G401 (cell line): ENCODE measurements at regions not wholly inside any gene's neighbourhood (a gene's known extent, or its start where the extent isn't known, plus 50 kb on each side); places are given as distances from the start of the nearest gene placed in this dataset.

Experiments
- DNase-seq: peaks from one replicate; pipeline ENCODE4 v3.0.0-alpha.2; 2015; ENCODE audit warnings: low spot score
- in situ Hi-C: cut with HindIII; loops from 2 replicates; pipeline ENCODE4 v1.10.0; 2016; ENCODE audit warnings: low sequenced_read_pairs, mixed read lengths

DNA sequence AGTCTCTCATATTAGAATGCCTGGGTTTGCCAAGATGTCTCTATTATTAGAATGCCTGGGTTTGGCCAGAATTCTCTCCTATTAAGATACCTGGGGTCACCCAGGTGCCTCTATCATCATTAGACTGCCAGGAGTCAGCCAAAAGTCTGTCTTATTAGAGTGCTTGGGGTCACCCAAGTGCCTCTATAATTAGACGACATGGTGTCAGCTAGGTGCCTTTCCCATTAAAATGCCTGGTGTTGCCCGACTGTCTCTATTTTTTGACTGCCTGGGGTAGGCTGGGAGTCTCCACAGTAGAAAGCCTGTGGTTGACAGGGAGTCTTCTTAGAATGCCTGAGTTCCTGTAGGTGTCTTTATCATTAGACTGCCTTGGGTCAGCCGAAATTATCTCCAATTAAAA, 1536.6 kb downstream of the UQCRFS1 start:
- in situ Hi-C loops = no loop called here
- no peak for DNase-seq

DNA sequence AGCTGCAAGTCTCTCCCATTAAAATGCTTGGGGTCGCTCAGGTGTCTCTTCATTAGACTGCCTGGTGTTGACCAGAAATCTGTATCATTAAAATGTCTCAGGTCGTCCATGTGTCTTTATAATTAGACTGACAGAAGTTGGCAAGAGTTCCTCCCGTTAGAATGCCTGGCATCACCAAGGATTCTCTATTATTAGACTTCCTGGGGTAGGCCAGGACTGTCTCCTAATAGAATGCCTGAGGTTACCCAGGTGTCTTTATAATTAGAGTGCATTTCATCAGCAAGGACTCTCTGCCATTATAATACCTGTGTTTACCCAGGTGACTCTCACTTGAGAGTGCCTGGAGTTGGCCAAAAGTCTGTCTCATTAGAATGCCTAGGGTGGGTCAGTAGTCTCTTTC, 1537.2 kb downstream of the UQCRFS1 start:
- in situ Hi-C loops = no loop called here
- no peak for DNase-seq

DNA sequence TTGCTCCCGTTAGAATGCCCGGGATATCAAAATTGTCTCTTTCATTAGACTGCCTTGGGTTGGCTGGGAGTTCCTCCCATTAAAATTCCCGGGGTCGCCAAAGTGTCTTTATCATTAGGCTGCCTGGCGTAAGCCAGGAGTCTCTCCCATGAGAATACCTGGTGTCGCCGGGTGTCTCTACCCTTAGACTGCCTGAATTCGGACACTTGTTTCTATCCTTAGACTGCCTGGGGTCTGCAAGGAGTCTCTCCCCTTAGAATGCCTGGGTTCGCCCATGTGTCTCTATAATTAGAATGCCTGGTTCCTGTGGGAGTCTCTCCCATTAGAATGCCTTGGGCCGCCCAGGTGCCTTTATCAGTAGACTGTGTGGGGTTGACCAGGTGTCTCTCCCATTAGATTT, 1538.2 kb downstream of the UQCRFS1 start:
- DNase-seq = no peak
- in situ Hi-C loops = no loop called here

DNA sequence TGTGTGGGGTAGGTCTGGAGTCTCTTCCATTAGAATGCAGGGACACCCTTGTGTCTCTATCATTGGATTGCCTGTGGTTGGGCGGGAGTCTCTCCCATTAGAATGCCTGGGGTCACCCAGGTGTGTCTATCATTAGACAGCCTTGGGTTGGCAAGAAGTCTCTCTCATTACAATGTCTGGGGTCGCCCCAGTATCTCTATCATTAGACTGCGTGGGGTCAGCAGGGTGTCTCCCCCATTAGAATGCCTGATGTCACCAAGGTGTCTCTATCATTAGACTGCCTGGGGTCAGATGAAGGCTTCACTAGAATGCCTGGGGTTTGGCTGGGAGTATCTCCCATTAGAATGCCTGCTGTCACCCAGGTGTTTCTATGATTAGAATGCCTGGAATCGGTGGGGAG, 1539.0 kb downstream of the UQCRFS1 start:
- in situ Hi-C loops = no loop called here
- no peak for DNase-seq

DNA sequence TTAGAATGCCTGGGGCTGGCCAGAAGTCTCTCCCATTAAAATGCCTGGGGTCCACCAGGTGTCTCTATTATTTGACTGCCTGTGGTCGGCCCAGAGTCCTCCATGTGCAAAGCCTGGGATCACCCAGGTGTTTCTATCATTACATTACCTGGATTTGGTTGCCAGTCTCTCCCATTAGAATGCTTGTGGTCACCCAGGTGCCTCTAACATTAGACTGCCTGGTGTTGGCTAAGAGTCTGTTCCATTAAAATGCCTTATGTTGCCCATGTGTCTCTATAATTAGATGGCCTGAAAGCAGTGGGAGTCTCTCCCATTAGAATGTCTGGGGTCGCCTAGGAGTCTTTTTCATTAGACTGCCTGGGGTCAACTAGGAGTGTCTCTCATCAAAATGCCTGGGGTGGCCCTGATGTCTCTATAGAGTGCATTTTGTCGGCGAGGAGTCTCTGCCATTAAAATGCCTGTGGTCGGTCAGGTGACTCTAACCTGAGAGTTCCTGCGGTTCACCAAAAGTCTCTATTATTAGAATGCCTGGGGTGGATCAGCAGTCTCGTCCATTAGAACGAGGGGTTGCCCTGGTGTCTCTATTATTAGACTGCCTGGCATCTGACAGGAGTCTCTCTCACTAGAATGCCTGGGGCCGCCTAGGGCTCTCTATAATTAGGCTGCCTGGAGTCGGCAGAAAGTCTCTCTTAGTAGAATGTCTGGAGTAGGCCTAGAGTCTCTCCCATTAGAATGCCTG, 1540.5 kb downstream of the UQCRFS1 start:
- no peak for DNase-seq
- in situ Hi-C loops = no loop called here

DNA sequence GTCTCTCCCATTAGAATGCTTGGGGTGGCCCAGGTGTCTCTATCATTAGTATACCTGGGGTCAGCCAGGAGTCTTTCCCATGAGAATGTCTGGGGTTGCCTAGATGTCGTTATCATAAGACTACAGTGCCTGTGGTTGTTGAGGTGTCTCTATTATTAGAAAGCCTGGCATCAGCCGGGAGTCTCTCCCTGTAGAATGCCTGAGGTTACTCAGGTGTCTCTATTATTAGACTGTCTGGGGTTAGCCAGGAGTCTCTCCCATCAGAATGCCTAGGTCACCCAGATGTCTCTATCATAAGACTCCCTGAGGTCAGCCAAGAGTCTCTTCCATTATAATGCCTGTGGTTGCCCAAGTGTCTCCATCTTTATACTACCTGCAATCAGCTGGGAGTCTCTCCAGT, 1541.1 kb downstream of the UQCRFS1 start:
- in situ Hi-C loops = no loop called here
- no peak for DNase-seq

DNA sequence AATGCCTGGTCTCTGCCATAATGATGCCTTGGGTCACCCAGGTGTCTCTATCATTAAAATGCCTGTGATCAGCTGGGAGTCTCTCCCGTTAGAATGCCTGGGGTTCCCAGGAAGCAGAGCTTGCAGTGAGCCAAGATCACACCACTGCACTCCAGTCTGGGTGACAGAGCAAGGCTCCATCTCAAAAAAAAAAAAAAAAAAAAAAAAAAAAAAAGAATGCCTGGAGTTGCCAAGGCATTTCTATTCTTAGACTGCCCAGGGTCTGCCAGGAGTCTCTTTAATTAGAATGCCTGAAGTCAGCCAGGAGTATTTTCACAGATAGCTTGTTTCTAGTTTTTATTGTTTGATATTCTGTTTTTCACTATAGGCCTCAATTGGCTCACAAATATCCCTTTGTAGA, 1552.5 kb downstream of the UQCRFS1 start:
- no peak for DNase-seq
- in situ Hi-C loops = no loop called here

DNA sequence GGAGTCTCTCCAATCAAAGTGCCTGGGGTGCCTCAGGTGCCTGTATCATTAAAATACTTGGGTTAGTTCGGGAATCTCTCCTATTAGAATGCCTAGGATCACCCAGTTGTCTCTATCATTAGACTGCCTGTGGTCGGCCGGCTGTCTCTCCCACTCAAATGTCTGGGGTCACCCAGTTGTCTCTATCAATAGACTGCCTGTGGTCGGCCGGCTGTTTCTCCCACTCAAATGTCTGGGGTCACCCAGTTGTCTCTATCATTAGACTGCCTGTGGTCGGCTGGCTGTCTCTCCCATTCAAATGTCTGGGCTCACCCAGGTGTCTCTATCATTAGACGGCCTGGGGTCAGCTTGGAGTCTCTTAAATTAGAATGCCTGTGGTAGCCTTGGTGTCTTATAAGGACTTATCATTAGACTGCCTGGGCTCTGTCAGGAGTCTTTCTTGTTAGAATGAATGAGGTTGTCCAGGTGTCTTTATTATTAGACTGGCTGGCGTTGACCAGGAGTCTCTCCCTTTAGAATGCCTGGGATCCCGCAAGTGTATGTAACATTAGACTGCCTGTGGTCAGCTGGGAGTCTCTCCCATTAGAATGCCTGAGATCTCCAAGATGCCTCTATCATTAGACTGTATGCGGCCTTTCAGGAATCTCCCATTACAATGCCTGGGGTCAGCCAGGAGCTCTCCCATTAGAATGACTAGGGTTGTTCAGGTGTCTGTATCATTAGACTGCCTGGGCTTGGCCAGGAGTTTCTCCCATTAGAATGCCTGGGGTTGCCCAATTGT, 1555.5 kb downstream of the UQCRFS1 start:
- in situ Hi-C loops = no loop called here
- no peak for DNase-seq

DNA sequence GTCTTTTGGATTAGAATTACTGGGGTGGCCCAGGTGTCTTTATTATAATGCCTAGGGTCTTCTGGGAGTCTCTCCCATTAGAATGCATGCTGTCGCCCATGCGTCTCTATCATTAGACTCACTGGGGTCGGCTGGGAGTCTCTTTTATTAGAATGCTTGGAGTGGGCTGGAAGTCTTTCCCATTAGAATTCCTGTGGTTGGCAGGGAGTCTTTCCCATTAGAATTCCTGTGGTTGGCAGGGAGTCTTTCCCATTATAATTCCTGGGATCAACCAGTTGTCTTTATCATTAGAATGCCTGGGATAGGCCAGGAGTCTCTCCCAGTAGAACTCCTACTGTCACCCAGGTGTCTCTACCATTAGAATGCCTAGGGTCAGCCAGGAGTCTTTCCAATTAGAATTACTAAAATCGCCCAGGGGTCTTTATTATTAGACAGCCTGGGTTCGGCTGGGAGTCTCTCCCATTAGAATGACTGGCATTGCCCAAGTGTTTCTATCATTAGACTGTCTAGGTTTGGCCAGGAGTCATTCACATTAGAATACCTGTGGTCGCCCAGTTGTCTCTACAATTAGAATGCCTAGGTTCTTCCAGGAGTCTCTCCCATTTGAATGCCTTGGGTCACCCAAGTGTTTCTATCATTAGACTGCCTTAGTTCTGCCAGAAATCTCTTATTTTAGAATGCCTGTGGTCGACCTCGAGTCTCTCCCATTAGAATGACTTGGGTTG, 1558.5 kb downstream of the UQCRFS1 start:
- no peak for DNase-seq
- in situ Hi-C loops = no loop called here

DNA sequence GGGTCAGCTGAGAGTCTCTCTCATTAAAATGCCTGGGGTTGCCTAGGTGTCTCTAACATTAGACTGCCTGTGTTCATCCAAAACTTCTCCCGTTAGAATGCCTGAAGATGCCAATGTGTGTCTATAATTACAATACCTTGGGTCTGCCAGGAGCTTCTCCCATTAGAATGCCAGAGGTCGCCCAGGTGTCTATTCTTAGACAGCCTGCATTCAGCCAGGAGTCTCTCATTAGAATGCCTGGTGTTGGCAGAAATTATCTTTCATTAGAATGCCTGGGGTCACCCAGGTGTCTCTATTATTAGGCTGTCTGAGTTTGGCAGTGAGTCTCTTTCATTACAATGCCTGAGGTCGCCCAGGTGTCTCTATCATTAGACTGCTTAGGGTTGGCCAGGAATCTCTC, 1560.2 kb downstream of the UQCRFS1 start:
- in situ Hi-C loops = no loop called here
- no peak for DNase-seq

DNA sequence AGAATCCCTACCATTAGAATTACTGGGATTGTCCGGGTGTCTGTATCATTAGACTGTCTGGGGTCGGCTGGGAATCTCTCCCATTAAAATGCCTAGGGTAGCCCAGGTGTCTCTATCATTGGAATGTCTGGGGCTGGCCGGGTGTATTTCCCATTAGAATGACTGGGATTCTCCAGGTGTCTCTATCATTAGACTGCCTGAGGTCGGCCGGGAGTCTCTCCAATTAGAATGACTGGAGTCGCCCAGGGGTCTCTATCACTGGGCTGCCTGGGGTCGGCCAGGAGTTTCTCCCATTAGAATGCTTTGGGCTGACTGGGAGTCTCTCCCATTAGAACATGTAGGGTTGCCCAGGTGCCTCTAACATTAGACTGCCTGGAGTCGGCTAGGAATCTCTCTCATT, 1560.7 kb downstream of the UQCRFS1 start:
- in situ Hi-C loops = no loop called here
- no peak for DNase-seq

DNA sequence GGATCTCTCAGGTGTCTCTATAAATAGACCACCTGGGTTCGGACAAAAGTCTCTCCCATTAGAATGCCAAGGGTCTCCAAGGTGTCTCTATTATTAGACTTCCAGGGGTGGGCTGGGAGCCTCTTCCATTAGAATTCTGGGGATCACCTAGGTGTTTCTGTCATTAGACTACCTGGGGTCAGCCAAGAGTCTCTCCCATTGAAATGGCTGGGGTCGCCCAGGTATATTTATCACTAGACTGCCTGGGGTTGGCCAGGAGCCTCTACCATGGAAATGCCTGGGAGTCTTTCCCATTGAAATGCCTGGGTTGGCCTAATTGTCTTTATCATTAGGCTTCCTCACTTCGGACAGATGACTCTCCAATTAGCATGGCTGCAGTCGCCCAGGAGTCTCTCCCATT, 1565.5 kb downstream of the UQCRFS1 start:
- no peak for DNase-seq
- in situ Hi-C loops = no loop called here

DNA sequence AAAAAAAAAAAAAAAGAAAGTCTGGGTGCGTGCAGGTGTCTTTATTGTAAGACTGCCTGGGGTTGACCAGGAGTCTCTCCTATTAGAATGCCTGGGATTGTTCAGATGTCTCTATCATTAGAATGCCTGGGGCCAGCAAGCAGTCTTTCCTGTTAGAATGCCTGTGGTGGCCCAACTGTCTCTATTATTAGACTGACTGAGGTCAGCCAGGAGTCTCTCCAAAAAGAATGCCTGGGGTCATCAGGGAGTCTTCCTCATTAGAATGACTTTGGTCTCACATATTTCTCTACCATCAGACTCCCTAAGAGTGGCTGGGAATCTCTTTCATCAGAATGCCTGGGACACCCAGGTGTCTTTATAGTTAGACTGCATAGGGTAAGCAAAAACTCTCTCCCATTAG, 1577.5 kb downstream of the UQCRFS1 start:
- no peak for DNase-seq
- in situ Hi-C loops = no loop called here

DNA sequence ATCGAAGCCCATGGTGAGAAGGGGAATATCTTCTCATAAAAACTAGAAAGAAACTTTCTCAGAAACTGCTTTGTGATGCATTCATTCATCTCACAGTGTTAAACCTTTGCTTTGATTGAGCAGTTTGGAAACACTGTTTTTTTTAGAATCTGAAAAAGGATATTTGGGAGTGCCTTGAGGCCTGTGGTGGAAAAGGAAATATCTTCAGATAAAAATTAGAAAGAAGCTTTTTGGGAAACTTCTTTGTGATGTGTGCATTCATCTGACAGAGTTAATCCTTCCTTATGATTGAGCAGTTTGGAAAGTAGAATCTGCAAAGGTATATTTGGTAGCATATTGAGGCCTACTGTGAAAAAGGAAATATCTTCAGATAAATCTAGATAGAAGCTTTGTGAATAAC, 1594.9 kb downstream of the UQCRFS1 start:
- in situ Hi-C loops = no loop called here
- DNase-seq = no peak

DNA sequence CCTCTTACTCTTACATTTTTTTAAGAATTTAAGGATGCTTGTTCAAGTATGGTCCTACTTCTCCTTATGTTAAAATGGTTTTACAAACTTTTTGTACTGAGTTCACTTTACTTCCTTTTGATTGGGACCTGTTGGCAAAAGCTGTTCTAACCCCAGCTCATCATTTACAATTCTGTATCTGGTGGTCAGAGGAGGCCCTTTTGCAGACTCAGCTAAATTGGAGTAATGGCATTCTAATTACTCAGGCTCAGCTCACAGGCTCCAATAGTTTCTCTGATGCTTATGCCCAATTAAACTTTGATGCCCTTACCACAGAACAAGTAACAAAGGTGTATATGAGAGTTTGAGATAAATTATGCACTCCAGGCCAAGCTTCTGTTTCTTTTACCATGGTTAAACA, 1632.0 kb downstream of the UQCRFS1 start:
- in situ Hi-C loops = no loop called here
- no peak for DNase-seq
